Memory B cell (primary cell): ENCODE measurements at regions not wholly inside any gene's neighbourhood (a gene's known extent, or its start where the extent isn't known, plus 50 kb on each side); places are given as distances from the start of the nearest gene placed in this dataset.

ENCODE experiments used
- ATAC-seq: fragments of 150-1000 bp; cut with Tn5 transposase; 2 replicates; pipeline ENCODE4 v1.10.0; 2021; ENCODE audit warnings: low read depth, mild to moderate bottlenecking, moderate library complexity
- DNase-seq, 2 donors: peaks; one replicate each; pipeline ENCODE4 v3.0.0; 2022; ENCODE audit warnings: low spot score in 2 of 2
- H3K27ac Mint-ChIP-seq: one replicate; pipeline ENCODE4 v1.8.0; 2022; ENCODE audit warnings: mild to moderate bottlenecking, moderate library complexity, mixed read lengths
- H3K27me3 Mint-ChIP-seq: one replicate; pipeline ENCODE4 v1.8.0; 2022; ENCODE audit warnings: mixed read lengths
- H3K36me3 Mint-ChIP-seq: one replicate; pipeline ENCODE4 v1.8.0; 2022; ENCODE audit warnings: mild to moderate bottlenecking, mixed read lengths
- H3K4me1 Mint-ChIP-seq: one replicate; pipeline ENCODE4 v1.8.0; 2022; ENCODE audit warnings: mixed read lengths
- H3K4me3 Mint-ChIP-seq: one replicate; pipeline ENCODE4 v1.8.0; 2022; ENCODE audit warnings: mild to moderate bottlenecking, moderate library complexity, mixed read lengths
- H3K9me3 Mint-ChIP-seq: one replicate; pipeline ENCODE4 v1.8.0; 2022; ENCODE audit warnings: mixed read lengths

GRCh38 chr2:238560234-238560633 lies 133.5 kb downstream of the ASB1 start:
- Mint-ChIP-seq H3K36me3 (no peaks in the 10 kb centered on the region), H3K4me1 (no peaks in the 10 kb centered on the region), H3K4me3 (no peak overlapping the region), H3K27me3 (peaks cover 9% of the 10 kb centered on the region), H3K27ac (no peak overlapping the region), H3K9me3 (no peaks in the 10 kb centered on the region)
- DNase-seq (no peak), ATAC-seq (no peak)

GRCh38 chr2:238561230-238561629 lies 134.5 kb downstream of the ASB1 start:
- H3K27ac Mint-ChIP-seq = no peak overlapping the region
- DNase-seq = no peak
- H3K4me3 Mint-ChIP-seq = no peak overlapping the region
- H3K36me3 Mint-ChIP-seq = no peaks in the 10 kb centered on the region
- H3K4me1 Mint-ChIP-seq = no peaks in the 10 kb centered on the region
- no peak for ATAC-seq
- H3K27me3 Mint-ChIP-seq = peaks cover 6% of the 10 kb centered on the region
- no peaks in the 10 kb centered on the region for H3K9me3 Mint-ChIP-seq

- no peak for DNase-seq
- no peaks in the 10 kb centered on the region for H3K9me3 Mint-ChIP-seq
- no peak overlapping the region for H3K4me3 Mint-ChIP-seq
- no peaks in the 10 kb centered on the region for H3K36me3 Mint-ChIP-seq
- no peaks in the 10 kb centered on the region for H3K4me1 Mint-ChIP-seq
- ATAC-seq = no peak
- H3K27me3 Mint-ChIP-seq = peaks cover 6% of the 10 kb centered on the region
- no peak overlapping the region for H3K27ac Mint-ChIP-seq
Observed at GRCh38 chr2:238562446-238562845, 135.7 kb downstream of the ASB1 start.

- Mint-ChIP-seq H3K27me3 (peaks cover 6% of the 10 kb centered on the region), H3K4me1 (no peaks in the 10 kb centered on the region), H3K9me3 (no peaks in the 10 kb centered on the region), H3K4me3 (no peak overlapping the region), H3K27ac (no peak overlapping the region), H3K36me3 (no peaks in the 10 kb centered on the region)
- no peak for ATAC-seq
- DNase-seq = no peak
Observed at GRCh38 chr2:238563551-238563950, 136.8 kb downstream of the ASB1 start.

GRCh38 chr2:238564286-238564920 lies 137.7 kb downstream of the ASB1 start:
- Mint-ChIP-seq H3K27ac (no peak overlapping the region), H3K4me3 (no peak overlapping the region), H3K27me3 (peaks cover 6% of the 10 kb centered on the region), H3K9me3 (no peaks in the 10 kb centered on the region), H3K4me1 (no peaks in the 10 kb centered on the region), H3K36me3 (no peaks in the 10 kb centered on the region)
- no peak for ATAC-seq
- DNase-seq = no peak

- no peaks in the 10 kb centered on the region for H3K4me1 Mint-ChIP-seq
- ATAC-seq = no peak
- H3K4me3 Mint-ChIP-seq = no peak overlapping the region
- no peak for DNase-seq
- no peaks in the 10 kb centered on the region for H3K36me3 Mint-ChIP-seq
- H3K9me3 Mint-ChIP-seq = no peaks in the 10 kb centered on the region
- H3K27ac Mint-ChIP-seq = no peak overlapping the region
- peaks cover 8% of the 10 kb centered on the region for H3K27me3 Mint-ChIP-seq
Observed at GRCh38 chr2:238565031-238565430, 138.3 kb downstream of the ASB1 start.

GRCh38 chr2:238566001-238566645 lies 139.4 kb downstream of the ASB1 start:
- Mint-ChIP-seq H3K9me3 (no peaks in the 10 kb centered on the region), H3K36me3 (no peaks in the 10 kb centered on the region), H3K27me3 (peaks cover 4% of the 10 kb centered on the region), H3K27ac (no peak overlapping the region), H3K4me3 (no peak overlapping the region), H3K4me1 (no peaks in the 10 kb centered on the region)
- DNase-seq (no peak), ATAC-seq (no peak)

- ATAC-seq (no peak), DNase-seq (no peak)
- no peaks in the 10 kb centered on the region for H3K4me1 Mint-ChIP-seq
- H3K27me3 Mint-ChIP-seq = peaks cover 4% of the 10 kb centered on the region
- H3K27ac Mint-ChIP-seq = no peak overlapping the region
- H3K9me3 Mint-ChIP-seq = no peaks in the 10 kb centered on the region
- H3K36me3 Mint-ChIP-seq = no peaks in the 10 kb centered on the region
- H3K4me3 Mint-ChIP-seq = no peak overlapping the region
Observed at GRCh38 chr2:238567067-238567855, 140.5 kb downstream of the ASB1 start.

- Mint-ChIP-seq H3K4me3 (no peak overlapping the region), H3K9me3 (no peaks in the 10 kb centered on the region), H3K27me3 (peaks cover 4% of the 10 kb centered on the region), H3K4me1 (no peaks in the 10 kb centered on the region), H3K27ac (no peak overlapping the region), H3K36me3 (no peaks in the 10 kb centered on the region)
- no peak for ATAC-seq
- DNase-seq = no peak
Observed at GRCh38 chr2:238567996-238568395, 141.3 kb downstream of the ASB1 start.

- ATAC-seq (no peak), DNase-seq (no peak)
- Mint-ChIP-seq H3K27me3 (peaks cover 4% of the 10 kb centered on the region), H3K4me3 (no peak overlapping the region), H3K9me3 (no peaks in the 10 kb centered on the region), H3K36me3 (no peaks in the 10 kb centered on the region), H3K4me1 (no peaks in the 10 kb centered on the region), H3K27ac (no peak overlapping the region)
Observed at GRCh38 chr2:238568455-238569440, 142.0 kb downstream of the ASB1 start.

GRCh38 chr2:238569507-238570195 lies 142.9 kb downstream of the ASB1 start:
- DNase-seq (no peak), ATAC-seq (no peak)
- H3K4me1 Mint-ChIP-seq = no peaks in the 10 kb centered on the region
- no peaks in the 10 kb centered on the region for H3K36me3 Mint-ChIP-seq
- H3K27ac Mint-ChIP-seq = no peak overlapping the region
- H3K27me3 Mint-ChIP-seq = peaks cover 4% of the 10 kb centered on the region
- H3K9me3 Mint-ChIP-seq = no peaks in the 10 kb centered on the region
- no peak overlapping the region for H3K4me3 Mint-ChIP-seq

GRCh38 chr2:238570391-238570790 lies 143.7 kb downstream of the ASB1 start:
- DNase-seq (no peak), ATAC-seq (no peak)
- Mint-ChIP-seq H3K4me1 (no peaks in the 10 kb centered on the region), H3K4me3 (no peak overlapping the region), H3K9me3 (no peaks in the 10 kb centered on the region), H3K27me3 (peaks cover 4% of the 10 kb centered on the region), H3K36me3 (no peaks in the 10 kb centered on the region), H3K27ac (no peak overlapping the region)

- Mint-ChIP-seq H3K9me3 (peaks cover under 1% of the 10 kb centered on the region), H3K27ac (no peak overlapping the region), H3K36me3 (no peaks in the 10 kb centered on the region), H3K4me3 (no peak overlapping the region), H3K27me3 (peaks cover 9% of the 10 kb centered on the region), H3K4me1 (no peaks in the 10 kb centered on the region)
- no peak for DNase-seq
- no peak for ATAC-seq
Observed at GRCh38 chr2:238570926-238571325, 144.2 kb downstream of the ASB1 start.
